HEK293 (cell line): ENCODE measurements at regions not wholly inside any gene's neighbourhood (a gene's known extent, or its start where the extent isn't known, plus 50 kb on each side); places are given as distances from the start of the nearest gene placed in this dataset.

ENCODE experiments used
- CTCF ChIA-PET: fragments of 350-600 bp; formaldehyde crosslinking; extraction: SDS; loops from one replicate; lab custom pipeline; 2021; ENCODE audit warnings: antibody characterized with exemption; lab: Yijun Ruan, JAX
- POLR2A ChIA-PET: fragments of 300-600 bp; formaldehyde crosslinking; extraction: SDS; loops from one replicate; lab custom pipeline; 2020; ENCODE audit warnings: antibody characterized with exemption, inconsistent platforms; lab: Yijun Ruan, JAX
- H3K27ac ChIP-seq: fragments of 200-500 bp; sonication (Bioruptor generic); 2 replicates; pipeline ENCODE4 v1.5.1; 2014; ENCODE audit warnings: low read depth, low read length, control low read depth, inconsistent platforms; ENCODE audit errors: extremely low read depth
- H3K36me3 ChIP-seq, 2 experiments: fragments of 200-500 bp in 1 of 2; sonication (Bioruptor generic) in 1 of 2; 1 replicate in 1 of 2; 2 replicates in 1 of 2; pipeline ENCODE4 v1.5.1; 2014 to 2017; ENCODE audit warnings: inconsistent platforms in 2 of 2, low read length in 2 of 2; ENCODE audit not compliant: control insufficient read depth in 2 of 2, insufficient read depth in 1 of 2
- H3K4me1 ChIP-seq: fragments of 200-500 bp; sonication (Bioruptor generic); 2 replicates; pipeline ENCODE4 v1.5.1; 2014; ENCODE audit warnings: mild to moderate bottlenecking, low read length, inconsistent platforms; ENCODE audit not compliant: control insufficient read depth, insufficient read depth
- H3K4me3 ChIP-seq: 2 replicates; pipeline ENCODE4 v1.5.1; 2011; ENCODE audit warnings: low read depth, mild to moderate bottlenecking, control low read depth, low read length, moderate library complexity
- H3K9me3 ChIP-seq: fragments of 200-500 bp; sonication (Bioruptor generic); 2 replicates; pipeline ENCODE4 v1.5.1; 2014; ENCODE audit warnings: low read depth, low read length, inconsistent platforms; ENCODE audit not compliant: control insufficient read depth, insufficient read depth
- IKZF3 ChIP-seq: fragments of 450-650 bp; IDR thresholded peaks from 2 replicates; pipeline ENCODE4 v1.5.0; 2018; ENCODE audit warnings: missing biosample characterization, mild to moderate bottlenecking, missing genetic modification characterization, moderate library complexity
- KLF9 ChIP-seq: fragments of 450-650 bp; formaldehyde crosslinking; IDR thresholded peaks from 2 replicates; pipeline ENCODE4 v1.5.1; 2016; ENCODE audit warnings: missing biosample characterization, missing genetic modification characterization, low read depth
- SALL2 ChIP-seq: fragments of 450-650 bp; formaldehyde crosslinking; IDR thresholded peaks from 2 replicates; pipeline ENCODE4 v1.5.0; 2017; ENCODE audit warnings: missing biosample characterization, mild to moderate bottlenecking, missing genetic modification characterization, borderline replicate concordance
- TRIM28 ChIP-seq: IDR thresholded peaks from 2 replicates; pipeline ENCODE4 v1.6.1; 2011; ENCODE audit warnings: low read length, control low read depth, borderline replicate concordance
- TSHZ1 ChIP-seq: fragments of 450-650 bp; formaldehyde crosslinking; IDR thresholded peaks from 2 replicates; pipeline ENCODE4 v1.5.1; 2016; ENCODE audit warnings: missing biosample characterization, missing genetic modification characterization, borderline replicate concordance
- YY1 ChIP-seq: fragments of 450-650 bp; formaldehyde crosslinking; IDR thresholded peaks from 2 replicates; pipeline ENCODE4 v1.5.1; 2018; ENCODE audit warnings: missing biosample characterization, missing genetic modification characterization
- ZBTB21 ChIP-seq: fragments of 450-650 bp; formaldehyde crosslinking; IDR thresholded peaks from 2 replicates; pipeline ENCODE4 v1.5.1; 2017; ENCODE audit warnings: missing biosample characterization, missing genetic modification characterization
- ZBTB6 ChIP-seq: fragments of 450-650 bp; formaldehyde crosslinking; IDR thresholded peaks from 2 replicates; pipeline ENCODE4 v1.5.1; 2017; ENCODE audit warnings: missing biosample characterization, missing genetic modification characterization
- ZFHX2 ChIP-seq: fragments of 450-650 bp; formaldehyde crosslinking; conservative IDR thresholded peaks from 2 replicates; pipeline ENCODE4 v1.5.1; 2016; ENCODE audit warnings: missing biosample characterization, missing genetic modification characterization
- ZFP41 ChIP-seq: fragments of 450-650 bp; formaldehyde crosslinking; IDR thresholded peaks from 2 replicates; pipeline ENCODE4 v1.5.1; 2016; ENCODE audit warnings: missing biosample characterization, missing genetic modification characterization, borderline replicate concordance
- ZNF10 ChIP-seq: fragments of 450-650 bp; formaldehyde crosslinking; IDR thresholded peaks from 2 replicates; pipeline ENCODE4 v1.5.1; 2017; ENCODE audit warnings: missing biosample characterization, missing genetic modification characterization
- ZNF121 ChIP-seq: fragments of 450-650 bp; formaldehyde crosslinking; IDR thresholded peaks from 2 replicates; pipeline ENCODE4 v1.5.1; 2016; ENCODE audit warnings: missing biosample characterization, missing genetic modification characterization
- ZNF19 ChIP-seq: fragments of 450-650 bp; formaldehyde crosslinking; IDR thresholded peaks from 2 replicates; pipeline ENCODE4; 2016; ENCODE audit warnings: missing biosample characterization, missing genetic modification characterization, low read depth
- ZNF223 ChIP-seq: fragments of 450-650 bp; formaldehyde crosslinking; IDR thresholded peaks from 2 replicates; pipeline ENCODE4 v1.5.1; 2016; ENCODE audit warnings: missing biosample characterization, missing genetic modification characterization
- ZNF248 ChIP-seq: fragments of 450-650 bp; formaldehyde crosslinking; IDR thresholded peaks from 2 replicates; pipeline ENCODE4 v1.5.1; 2017; ENCODE audit warnings: missing biosample characterization, missing genetic modification characterization
- ZNF280D ChIP-seq: fragments of 450-650 bp; formaldehyde crosslinking; IDR thresholded peaks from 2 replicates; pipeline ENCODE4 v1.5.1; 2016; ENCODE audit warnings: missing biosample characterization, missing genetic modification characterization
- ZNF362 ChIP-seq: fragments of 450-650 bp; formaldehyde crosslinking; IDR thresholded peaks from 2 replicates; pipeline ENCODE4 v1.5.1; 2016; ENCODE audit warnings: missing biosample characterization, missing genetic modification characterization
- ZNF624 ChIP-seq: fragments of 450-650 bp; formaldehyde crosslinking; IDR thresholded peaks from 2 replicates; pipeline ENCODE4 v1.5.1; 2017; ENCODE audit warnings: missing biosample characterization, missing genetic modification characterization
- ZNF76 ChIP-seq: fragments of 450-650 bp; formaldehyde crosslinking; IDR thresholded peaks from 2 replicates; pipeline ENCODE4; 2016; ENCODE audit warnings: low read depth, missing biosample characterization, missing genetic modification characterization, borderline replicate concordance
- ZNF768 ChIP-seq: fragments of 450-650 bp; formaldehyde crosslinking; IDR thresholded peaks from 2 replicates; pipeline ENCODE4 v1.5.1; 2018; ENCODE audit warnings: missing biosample characterization, mild to moderate bottlenecking, missing genetic modification characterization

- CTCF ChIA-PET: no interaction called here
- POLR2A ChIA-PET: no interaction called here
These were observed 59.4 kb upstream of the CTLA4 start for GRCh38 chr2:203808046-203808750.

GRCh38 chr2:203809084-203809521, 58.5 kb upstream of the CTLA4 start:
- Histone ChIP-seq H3K36me3 (no peaks in the 10 kb centered on the region), H3K4me3 (no peak overlapping the region)
- POLR2A ChIA-PET: no interaction called here
- TF ChIP-seq ZNF280D (tag by site-specific recombination): no peak
- TF ChIP-seq, all 188 proteins: peak for 0
- Histone ChIP-seq H3K9me3 (no peaks in the 10 kb centered on the region), H3K4me1 (no peaks in the 10 kb centered on the region), H3K27ac (no peak overlapping the region)
- CTCF ChIA-PET: no interaction called here

More at GRCh38 chr2:203808046-203808750, 59.4 kb upstream of the CTLA4 start:
- Histone ChIP-seq H3K9me3 (no peaks in the 10 kb centered on the region), H3K4me1 (no peaks in the 10 kb centered on the region), H3K4me3 (no peak overlapping the region), H3K27ac (no peak overlapping the region), H3K36me3 (no peaks in the 10 kb centered on the region)
- no peak for TF ChIP-seq ZBTB6 (tag by site-specific recombination)
- no peak for TF ChIP-seq ZFP41 (tag by site-specific recombination)
- no peak for TF ChIP-seq TSHZ1 (tag by site-specific recombination)
- TF ChIP-seq KLF9 (tag by site-specific recombination): no peak
- TF ChIP-seq SALL2 (tag by site-specific recombination): no peak
- TF ChIP-seq ZBTB21: no peak
- no peak for TF ChIP-seq TRIM28
- TF ChIP-seq ZNF19 (tag by site-specific recombination): no peak
- TF ChIP-seq ZNF121: no peak
- no peak for TF ChIP-seq IKZF3 (tag by site-specific recombination)
- no peak for TF ChIP-seq ZNF10 (tag by site-specific recombination)
- no peak for TF ChIP-seq ZNF362 (tag by site-specific recombination)
- no peak for TF ChIP-seq ZNF76
- no peak for TF ChIP-seq ZFHX2 (tag by site-specific recombination)
- no peak for TF ChIP-seq YY1 (tag by site-specific recombination)
- TF ChIP-seq ZNF248 (tag by site-specific recombination): no peak
- TF ChIP-seq ZNF768 (tag by site-specific recombination): no peak
- no peak for TF ChIP-seq ZNF624 (tag by site-specific recombination)
- TF ChIP-seq ZNF223 (tag by site-specific recombination): no peak
